GM13977 (cell line): ENCODE measurements at regions not wholly inside any gene's neighbourhood (a gene's known extent, or its start where the extent isn't known, plus 50 kb on each side); places are given as distances from the start of the nearest gene placed in this dataset.

Experiments
- DNase-seq: peaks from one replicate; pipeline ENCODE4 v3.0.0; 2012; ENCODE audit warnings: low spot score
- CTCF ChIP-seq: IDR thresholded peaks from 2 replicates; pipeline ENCODE4 v1.5.1; 2012; ENCODE audit warnings: mild to moderate bottlenecking, control low read depth; ENCODE audit not compliant: insufficient read depth; ENCODE audit errors: extremely low read depth, missing control alignments
- in situ Hi-C: fragments of 300-500 bp; cut with MboI; formaldehyde crosslinking; loops from one replicate; pipeline ENCODE4 v1.12.0; 2022; ENCODE audit warnings: low sequenced_read_pairs, low pct_unique_long_range_greater_than_20kb, mixed read lengths, inconsistent platforms; ENCODE audit not compliant: unreplicated experiment

- no peak for DNase-seq
These were observed 310.7 kb downstream of the AEBP2 start for GRCh38 chr12:19749906-19750574.

GRCh38 chr12:19751078-19751477, 311.8 kb downstream of the AEBP2 start:
- no peak for TF ChIP-seq CTCF
- in situ Hi-C loops: no loop called here

More at GRCh38 chr12:19749906-19750574, 310.7 kb downstream of the AEBP2 start:
- TF ChIP-seq CTCF: no peak
- in situ Hi-C loops: no loop called here

GRCh38 chr12:19752712-19753111, 313.4 kb downstream of the AEBP2 start:
- TF ChIP-seq CTCF: no peak
- DNase-seq: no peak
- in situ Hi-C loops: no loop called here

More at GRCh38 chr12:19751078-19751477, 311.8 kb downstream of the AEBP2 start:
- no peak for DNase-seq

- in situ Hi-C loops: no loop called here
- no peak for TF ChIP-seq CTCF
- no peak for DNase-seq
These were observed 315.8 kb downstream of the AEBP2 start for GRCh38 chr12:19755136-19755535.

GRCh38 chr12:19757317-19757877, 318.1 kb downstream of the AEBP2 start:
- in situ Hi-C loops: no loop called here
- DNase-seq: no peak
- peak; percentile 72 for TF ChIP-seq CTCF

GRCh38 chr12:19759227-19759626, 319.9 kb downstream of the AEBP2 start:
- DNase-seq: no peak
- no peak for TF ChIP-seq CTCF
- in situ Hi-C loops: no loop called here
